ENCODE measurements at regions not wholly inside any gene's neighbourhood (a gene's known extent, or its start where the extent isn't known, plus 50 kb on each side); places are given as distances from the start of the nearest gene placed in this dataset.

DNA sequence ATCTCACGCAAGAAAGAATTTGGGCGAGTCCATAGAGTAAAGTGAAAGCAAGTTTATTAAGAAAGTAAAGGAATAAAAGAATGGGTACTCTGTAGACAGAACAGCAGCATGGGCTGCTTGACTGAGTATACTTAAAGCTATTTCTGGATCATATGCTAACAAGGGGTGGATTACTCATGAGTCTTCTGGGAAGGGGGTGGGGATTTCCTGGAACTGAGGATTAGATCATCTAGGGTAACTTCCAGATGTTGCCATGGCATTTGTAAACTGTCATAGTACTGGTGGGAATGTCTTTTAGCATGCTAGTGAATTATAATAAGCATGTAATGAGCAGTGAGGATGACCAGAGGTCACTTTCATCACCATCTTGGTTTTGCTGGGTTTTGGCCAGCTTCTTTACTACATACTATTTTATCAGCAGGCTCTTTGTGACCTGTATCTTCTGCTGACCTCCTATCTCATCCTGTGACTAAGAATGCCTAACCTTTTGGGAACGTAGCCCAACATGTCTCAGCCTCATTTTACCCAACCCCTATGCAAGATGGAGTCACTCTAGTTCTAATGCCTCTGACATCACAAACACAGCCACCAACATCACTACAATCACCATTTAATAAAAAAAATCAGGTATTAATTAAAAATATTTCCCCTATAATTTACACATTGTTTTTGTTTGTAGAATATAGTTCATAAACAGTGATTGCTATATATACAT lies 890.7 kb upstream of the EPHA6 start:
- Histone ChIP-seq H2AFZ (replicated peaks) (no peak overlapping the region), H3F3A (ENCODE audit: low read depth) (no peaks in the 10 kb centered on the region), H3K79me2 (ENCODE audit: low read depth) (no peaks in the 10 kb centered on the region), H3K36me3 (no peaks in the 10 kb centered on the region), H3K4me3 (no peak overlapping the region), H3K27me3 (no peaks in the 10 kb centered on the region), H3K27ac (no peak overlapping the region), H3K4me2 (no peak overlapping the region), H3K9ac (no peak overlapping the region), H3K4me1 (peaks cover 13% of the 10 kb centered on the region), H4K20me1 (ENCODE audit: low read depth) (no peaks in the 10 kb centered on the region), H3K9me3 (ENCODE audit: low read depth) (no peaks in the 10 kb centered on the region)
- no peak overlapping the region for H3K4me3 Mint-ChIP-seq
- DNase-seq (ENCODE audit: low spot score): no peak
- peaks cover 3% of the 10 kb centered on the region for H3K9me3 Mint-ChIP-seq
- no peak overlapping the region for H3K27ac Mint-ChIP-seq
- H3K4me1 Mint-ChIP-seq: peaks cover 12% of the 10 kb centered on the region
- peaks cover 3% of the 10 kb centered on the region for H3K27me3 Mint-ChIP-seq (ENCODE audit: insufficient read depth, low read depth)
- no peaks in the 10 kb centered on the region for H3K36me3 Mint-ChIP-seq
- TF ChIP-seq, protein P1, sequence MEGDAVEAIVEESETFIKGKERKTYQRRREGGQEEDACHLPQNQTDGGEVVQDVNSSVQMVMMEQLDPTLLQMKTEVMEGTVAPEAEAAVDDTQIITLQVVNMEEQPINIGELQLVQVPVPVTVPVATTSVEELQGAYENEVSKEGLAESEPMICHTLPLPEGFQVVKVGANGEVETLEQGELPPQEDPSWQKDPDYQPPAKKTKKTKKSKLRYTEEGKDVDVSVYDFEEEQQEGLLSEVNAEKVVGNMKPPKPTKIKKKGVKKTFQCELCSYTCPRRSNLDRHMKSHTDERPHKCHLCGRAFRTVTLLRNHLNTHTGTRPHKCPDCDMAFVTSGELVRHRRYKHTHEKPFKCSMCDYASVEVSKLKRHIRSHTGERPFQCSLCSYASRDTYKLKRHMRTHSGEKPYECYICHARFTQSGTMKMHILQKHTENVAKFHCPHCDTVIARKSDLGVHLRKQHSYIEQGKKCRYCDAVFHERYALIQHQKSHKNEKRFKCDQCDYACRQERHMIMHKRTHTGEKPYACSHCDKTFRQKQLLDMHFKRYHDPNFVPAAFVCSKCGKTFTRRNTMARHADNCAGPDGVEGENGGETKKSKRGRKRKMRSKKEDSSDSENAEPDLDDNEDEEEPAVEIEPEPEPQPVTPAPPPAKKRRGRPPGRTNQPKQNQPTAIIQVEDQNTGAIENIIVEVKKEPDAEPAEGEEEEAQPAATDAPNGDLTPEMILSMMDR (IDR thresholded peaks at IDR 0.05): no peak
- TF ChIP-seq EZH2 (IDR thresholded peaks at IDR 0.05) (no peak), EZH2phosphoT487 (IDR thresholded peaks at IDR 0.05) (no peak)

DNA sequence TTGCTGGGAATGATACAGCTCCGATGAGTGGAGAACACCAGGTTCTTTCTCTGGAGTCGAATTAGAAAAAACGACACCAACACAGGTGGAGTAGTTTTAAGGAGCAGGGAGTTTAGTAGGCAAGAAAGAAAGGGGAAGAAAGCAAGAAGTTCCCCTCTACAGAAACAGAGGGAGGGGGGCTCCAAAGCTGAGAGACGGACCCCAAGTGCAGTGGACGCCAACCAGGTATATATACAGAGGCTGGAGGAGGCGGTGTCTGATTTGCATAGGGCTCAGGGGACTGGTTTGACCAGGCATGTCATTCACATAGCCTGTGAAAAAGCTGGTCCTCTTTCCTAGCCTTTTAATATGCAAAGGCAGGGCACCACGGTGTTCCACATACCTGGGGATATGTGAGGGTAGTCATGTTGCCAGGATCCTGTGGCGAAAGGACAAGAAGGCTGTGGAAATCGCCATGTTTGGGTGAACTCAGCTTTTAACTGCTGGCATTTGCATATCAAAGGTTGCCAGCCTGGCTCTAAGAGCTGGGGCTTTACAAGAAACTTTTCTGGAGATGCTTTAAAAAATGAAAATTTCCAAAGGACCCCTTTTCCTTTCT lies 887.4 kb upstream of the EPHA6 start:
- Histone ChIP-seq H3K9ac (no peak overlapping the region), H3K4me2 (peak overlapping the region; percentile 55), H2AFZ (replicated peaks) (peak overlapping the region; percentile 100), H3K27me3 (no peaks in the 10 kb centered on the region), H4K20me1 (ENCODE audit: low read depth) (no peaks in the 10 kb centered on the region), H3K79me2 (ENCODE audit: low read depth) (no peaks in the 10 kb centered on the region), H3K27ac (no peak overlapping the region), H3F3A (ENCODE audit: low read depth) (no peaks in the 10 kb centered on the region), H3K9me3 (ENCODE audit: low read depth) (no peaks in the 10 kb centered on the region), H3K4me1 (peaks cover 19% of the 10 kb centered on the region), H3K36me3 (no peaks in the 10 kb centered on the region), H3K4me3 (peak overlapping the region; percentile 26)
- DNase-seq (ENCODE audit: low spot score): peak; percentile 22
- no peaks in the 10 kb centered on the region for H3K36me3 Mint-ChIP-seq
- peak overlapping the region; percentile 69 for H3K27ac Mint-ChIP-seq
- peaks cover 12% of the 10 kb centered on the region for H3K4me1 Mint-ChIP-seq
- H3K4me3 Mint-ChIP-seq: no peak overlapping the region
- H3K27me3 Mint-ChIP-seq (ENCODE audit: insufficient read depth, low read depth): peaks cover 3% of the 10 kb centered on the region
- H3K9me3 Mint-ChIP-seq: peaks cover 3% of the 10 kb centered on the region
- TF ChIP-seq EZH2phosphoT487 (IDR thresholded peaks at IDR 0.05) (no peak), EZH2 (IDR thresholded peaks at IDR 0.05) (no peak)
- TF ChIP-seq, protein P1 (IDR thresholded peaks at IDR 0.05): no peak

DNA sequence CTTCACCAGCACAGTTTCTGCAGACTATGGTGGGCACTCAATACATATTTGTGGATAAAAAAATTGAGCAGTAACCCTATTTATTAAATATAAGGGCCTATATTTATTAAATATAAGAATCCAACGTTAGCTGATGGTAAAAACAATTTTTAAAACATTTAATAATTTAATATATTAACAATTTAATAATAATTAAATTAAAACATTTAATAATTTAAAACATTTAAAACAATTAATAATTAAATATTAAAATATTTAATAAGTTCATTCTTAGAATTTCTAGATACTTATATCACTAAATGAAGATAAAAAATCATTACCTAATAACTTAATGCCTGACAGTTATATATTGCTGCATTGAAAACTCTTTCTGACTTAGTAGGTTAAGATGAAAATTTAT lies 880.2 kb upstream of the EPHA6 start:
- Histone ChIP-seq H3K4me3 (no peak overlapping the region), H2AFZ (replicated peaks) (no peak overlapping the region), H3F3A (ENCODE audit: low read depth) (no peaks in the 10 kb centered on the region), H3K4me1 (peaks cover 1% of the 10 kb centered on the region), H3K9ac (no peak overlapping the region), H4K20me1 (ENCODE audit: low read depth) (no peaks in the 10 kb centered on the region), H3K9me3 (ENCODE audit: low read depth) (no peaks in the 10 kb centered on the region), H3K79me2 (ENCODE audit: low read depth) (no peaks in the 10 kb centered on the region), H3K27ac (no peak overlapping the region), H3K36me3 (no peaks in the 10 kb centered on the region), H3K4me2 (no peak overlapping the region), H3K27me3 (no peaks in the 10 kb centered on the region)
- no peak for DNase-seq (ENCODE audit: low spot score)
- Mint-ChIP-seq H3K36me3 (no peaks in the 10 kb centered on the region), H3K4me1 (no peaks in the 10 kb centered on the region), H3K9me3 (no peaks in the 10 kb centered on the region), H3K4me3 (no peak overlapping the region), H3K27me3 (ENCODE audit: insufficient read depth, low read depth) (no peaks in the 10 kb centered on the region), H3K27ac (no peak overlapping the region)
- no peak for TF ChIP-seq EZH2phosphoT487 (IDR thresholded peaks at IDR 0.05)
- TF ChIP-seq, protein P1 (IDR thresholded peaks at IDR 0.05): no peak
- TF ChIP-seq EZH2 (IDR thresholded peaks at IDR 0.05): no peak

All from neural progenitor cell (in vitro differentiated cells).